ENCODE measurements at regions not wholly inside any gene's neighbourhood (a gene's known extent, or its start where the extent isn't known, plus 50 kb on each side); places are given as distances from the start of the nearest gene placed in this dataset.

DNA sequence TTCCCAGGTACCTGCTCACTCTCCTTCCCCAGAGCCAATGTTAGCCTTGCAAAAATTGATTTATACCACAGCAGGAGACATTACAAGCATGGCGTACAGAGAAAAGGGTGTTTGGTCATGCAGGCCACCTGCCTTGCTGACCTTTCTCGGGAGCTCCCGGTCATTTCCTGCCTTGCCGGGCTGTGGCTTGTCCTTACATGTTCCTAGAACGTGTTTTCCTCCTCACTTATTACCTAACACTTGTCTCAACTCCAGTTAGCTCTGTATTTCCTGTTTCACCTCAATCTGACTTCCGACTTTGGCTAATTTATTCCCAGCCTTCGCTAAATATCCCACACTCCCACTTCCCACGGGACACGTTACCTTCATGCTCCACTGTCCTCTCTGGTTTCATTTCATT is 282.5 kb downstream of the ICE1 start:
- Histone ChIP-seq H3K9me1 (ENCODE audit: control insufficient read depth, extremely low read depth, insufficient read depth, low read length) (no peaks in the 10 kb centered on the region), H3K4me1 (ENCODE audit: control insufficient read depth, extremely low read depth, insufficient read depth, low read length) (no peaks in the 10 kb centered on the region), H3K4me2 (ENCODE audit: control insufficient read depth, extremely low read depth, insufficient read depth, low read depth, low read length) (no peak overlapping the region), H3K36me3 (ENCODE audit: control insufficient read depth in 2 of 2, extremely low read depth in 1 of 2, insufficient read depth in 2 of 2, low read length in 2 of 2) (no peaks in the 10 kb centered on the region), H3K4me3 (ENCODE audit: control insufficient read depth in 2 of 3, extremely low read depth in 1 of 3, insufficient read depth in 2 of 3, low read depth in 1 of 3, low read length in 3 of 3) (no peak overlapping the region), H3K27ac (ENCODE audit: control insufficient read depth, insufficient read depth, low read length) (no peak overlapping the region), H3K79me2 (ENCODE audit: control insufficient read depth, insufficient read depth, low read length) (no peaks in the 10 kb centered on the region), H4K20me1 (ENCODE audit: control insufficient read depth, extremely low read depth, insufficient read depth, low read length) (no peaks in the 10 kb centered on the region), H2AFZ (ENCODE audit: control insufficient read depth, low read length) (no peak overlapping the region), H3K9ac (ENCODE audit: control insufficient read depth, extremely low read depth, insufficient read depth, low read length) (no peak overlapping the region), H3K9me3 (ENCODE audit: control insufficient read depth, low read depth, low read length) (no peaks in the 10 kb centered on the region), H3K27me3 (ENCODE audit: control insufficient read depth, extremely low read depth, insufficient read depth, low read length) (no peaks in the 10 kb centered on the region)
- DNase-seq (ENCODE audit: low read depth, low spot score), result no peak
- TF ChIP-seq, protein P1, sequence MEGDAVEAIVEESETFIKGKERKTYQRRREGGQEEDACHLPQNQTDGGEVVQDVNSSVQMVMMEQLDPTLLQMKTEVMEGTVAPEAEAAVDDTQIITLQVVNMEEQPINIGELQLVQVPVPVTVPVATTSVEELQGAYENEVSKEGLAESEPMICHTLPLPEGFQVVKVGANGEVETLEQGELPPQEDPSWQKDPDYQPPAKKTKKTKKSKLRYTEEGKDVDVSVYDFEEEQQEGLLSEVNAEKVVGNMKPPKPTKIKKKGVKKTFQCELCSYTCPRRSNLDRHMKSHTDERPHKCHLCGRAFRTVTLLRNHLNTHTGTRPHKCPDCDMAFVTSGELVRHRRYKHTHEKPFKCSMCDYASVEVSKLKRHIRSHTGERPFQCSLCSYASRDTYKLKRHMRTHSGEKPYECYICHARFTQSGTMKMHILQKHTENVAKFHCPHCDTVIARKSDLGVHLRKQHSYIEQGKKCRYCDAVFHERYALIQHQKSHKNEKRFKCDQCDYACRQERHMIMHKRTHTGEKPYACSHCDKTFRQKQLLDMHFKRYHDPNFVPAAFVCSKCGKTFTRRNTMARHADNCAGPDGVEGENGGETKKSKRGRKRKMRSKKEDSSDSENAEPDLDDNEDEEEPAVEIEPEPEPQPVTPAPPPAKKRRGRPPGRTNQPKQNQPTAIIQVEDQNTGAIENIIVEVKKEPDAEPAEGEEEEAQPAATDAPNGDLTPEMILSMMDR (optimal IDR thresholded peaks at IDR 0.05 in 1 of 3, IDR thresholded peaks at IDR 0.05 in 1 of 3, conservative IDR thresholded peaks at IDR 0.05 in 1 of 3; ENCODE audit: extremely low read depth in 1 of 3, insufficient read depth in 2 of 3, low read length in 3 of 3), result no peak
- TF ChIP-seq EZH2 (IDR thresholded peaks at IDR 0.05; ENCODE audit: low read length), result no peak
- no peak for FAIRE-seq
- dilution Hi-C loops (cut with MboI; ENCODE audit: extremely low pct_ligation_motif_present, low sequenced_read_pairs), result no loop called here

DNA sequence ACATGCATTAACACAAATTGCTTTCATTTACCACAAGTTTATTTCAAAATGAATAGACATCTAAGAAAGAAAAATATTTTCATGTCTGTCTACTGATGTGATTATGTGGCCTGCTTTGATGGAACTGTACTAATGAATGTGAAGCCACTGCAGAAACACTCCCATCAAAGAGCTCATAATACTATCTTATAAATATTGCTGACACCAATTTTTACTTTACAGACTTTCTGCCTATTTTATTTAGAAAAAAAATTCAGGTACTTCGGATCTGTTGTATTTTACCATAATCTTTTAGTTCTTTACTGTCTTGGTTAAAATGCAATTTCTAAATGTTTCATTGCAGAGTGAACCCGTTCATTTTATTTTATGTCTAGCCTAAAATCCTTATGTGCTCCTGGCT is 281.9 kb downstream of the ICE1 start:
- no peaks in the 10 kb centered on the region for H3K9me3 ChIP-seq (ENCODE audit: control insufficient read depth, low read depth, low read length)
- dilution Hi-C loops (cut with MboI; ENCODE audit: extremely low pct_ligation_motif_present, low sequenced_read_pairs), result no loop called here
- no peak overlapping the region for H3K4me2 ChIP-seq (ENCODE audit: control insufficient read depth, extremely low read depth, insufficient read depth, low read depth, low read length)
- H3K4me3 ChIP-seq (ENCODE audit: control insufficient read depth in 2 of 3, extremely low read depth in 1 of 3, insufficient read depth in 2 of 3, low read depth in 1 of 3, low read length in 3 of 3), result no peak overlapping the region
- no peaks in the 10 kb centered on the region for H3K36me3 ChIP-seq (ENCODE audit: control insufficient read depth in 2 of 2, extremely low read depth in 1 of 2, insufficient read depth in 2 of 2, low read length in 2 of 2)
- H3K27me3 ChIP-seq (ENCODE audit: control insufficient read depth, extremely low read depth, insufficient read depth, low read length), result no peaks in the 10 kb centered on the region
- no peaks in the 10 kb centered on the region for H3K9me1 ChIP-seq (ENCODE audit: control insufficient read depth, extremely low read depth, insufficient read depth, low read length)
- no peak overlapping the region for H3K9ac ChIP-seq (ENCODE audit: control insufficient read depth, extremely low read depth, insufficient read depth, low read length)
- H3K4me1 ChIP-seq (ENCODE audit: control insufficient read depth, extremely low read depth, insufficient read depth, low read length), result no peaks in the 10 kb centered on the region
- no peak for TF ChIP-seq EZH2 (IDR thresholded peaks at IDR 0.05; ENCODE audit: low read length)
- H3K79me2 ChIP-seq (ENCODE audit: control insufficient read depth, insufficient read depth, low read length), result no peaks in the 10 kb centered on the region
- FAIRE-seq (no peak), DNase-seq (ENCODE audit: low read depth, low spot score) (no peak)
- no peak overlapping the region for H3K27ac ChIP-seq (ENCODE audit: control insufficient read depth, insufficient read depth, low read length)
- H4K20me1 ChIP-seq (ENCODE audit: control insufficient read depth, extremely low read depth, insufficient read depth, low read length), result no peaks in the 10 kb centered on the region
- H2AFZ ChIP-seq (ENCODE audit: control insufficient read depth, low read length), result no peak overlapping the region

DNA sequence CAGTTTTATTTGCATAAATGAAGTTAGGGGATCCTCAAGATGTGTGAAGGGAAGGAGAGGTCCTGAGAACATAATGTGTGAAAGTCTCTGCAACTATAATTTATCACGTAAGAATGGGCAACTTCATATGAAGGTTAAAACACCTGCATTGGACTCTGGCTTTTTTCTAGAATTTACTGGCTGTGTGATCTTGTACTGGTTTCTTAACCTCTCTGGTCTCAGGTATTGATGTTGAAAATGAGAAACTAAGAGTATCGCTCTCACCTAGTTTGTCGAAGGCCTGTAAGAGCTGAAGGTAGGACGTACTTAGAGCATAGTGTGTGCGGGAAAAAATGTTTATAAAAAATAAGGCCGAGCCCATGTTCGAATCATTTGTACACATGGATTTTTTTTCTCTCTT is 280.5 kb downstream of the ICE1 start:
- no peak overlapping the region for H3K4me2 ChIP-seq (ENCODE audit: control insufficient read depth, extremely low read depth, insufficient read depth, low read depth, low read length)
- H3K4me1 ChIP-seq (ENCODE audit: control insufficient read depth, extremely low read depth, insufficient read depth, low read length), result no peaks in the 10 kb centered on the region
- DNase-seq (ENCODE audit: low read depth, low spot score), result no peak
- dilution Hi-C loops (cut with MboI; ENCODE audit: extremely low pct_ligation_motif_present, low sequenced_read_pairs), result no loop called here
- no peak overlapping the region for H3K27ac ChIP-seq (ENCODE audit: control insufficient read depth, insufficient read depth, low read length)
- no peaks in the 10 kb centered on the region for H3K9me3 ChIP-seq (ENCODE audit: control insufficient read depth, low read depth, low read length)
- no peak overlapping the region for H2AFZ ChIP-seq (ENCODE audit: control insufficient read depth, low read length)
- no peaks in the 10 kb centered on the region for H3K36me3 ChIP-seq (ENCODE audit: control insufficient read depth in 2 of 2, extremely low read depth in 1 of 2, insufficient read depth in 2 of 2, low read length in 2 of 2)
- no peak for FAIRE-seq
- no peaks in the 10 kb centered on the region for H3K27me3 ChIP-seq (ENCODE audit: control insufficient read depth, extremely low read depth, insufficient read depth, low read length)
- no peaks in the 10 kb centered on the region for H3K79me2 ChIP-seq (ENCODE audit: control insufficient read depth, insufficient read depth, low read length)
- H3K9ac ChIP-seq (ENCODE audit: control insufficient read depth, extremely low read depth, insufficient read depth, low read length), result no peak overlapping the region
- H3K9me1 ChIP-seq (ENCODE audit: control insufficient read depth, extremely low read depth, insufficient read depth, low read length), result no peaks in the 10 kb centered on the region
- no peak overlapping the region for H3K4me3 ChIP-seq (ENCODE audit: control insufficient read depth in 2 of 3, extremely low read depth in 1 of 3, insufficient read depth in 2 of 3, low read depth in 1 of 3, low read length in 3 of 3)
- H4K20me1 ChIP-seq (ENCODE audit: control insufficient read depth, extremely low read depth, insufficient read depth, low read length), result no peaks in the 10 kb centered on the region
- no peak for TF ChIP-seq EZH2 (IDR thresholded peaks at IDR 0.05; ENCODE audit: low read length)
- TF ChIP-seq, protein P1 (optimal IDR thresholded peaks at IDR 0.05 in 1 of 3, IDR thresholded peaks at IDR 0.05 in 1 of 3, conservative IDR thresholded peaks at IDR 0.05 in 1 of 3; ENCODE audit: extremely low read depth in 1 of 3, insufficient read depth in 2 of 3, low read length in 3 of 3), result no peak

All from keratinocyte (primary cell).